ENCODE measurements at regions not wholly inside any gene's neighbourhood (a gene's known extent, or its start where the extent isn't known, plus 50 kb on each side); places are given as distances from the start of the nearest gene placed in this dataset.

DNA sequence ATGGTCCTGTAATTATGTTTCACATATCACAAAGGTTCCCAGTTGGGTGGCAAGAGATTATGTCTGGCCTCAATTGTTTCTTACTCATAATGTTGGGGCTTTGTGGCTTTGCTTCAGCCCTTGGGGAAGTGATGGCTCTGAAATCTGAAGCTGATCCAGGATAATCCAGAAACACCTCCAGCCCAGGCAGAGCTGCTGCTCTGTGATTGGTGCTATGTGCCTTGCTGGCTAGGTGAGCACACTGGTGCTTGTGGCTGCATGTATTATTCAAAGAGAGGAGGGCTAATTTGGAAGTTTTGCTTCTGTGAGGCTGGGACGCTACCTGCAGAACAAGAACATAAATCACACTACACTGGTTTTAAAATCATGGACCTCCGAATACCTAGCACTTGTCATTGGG is 346.6 kb upstream of the MGMT start:
- no peak for TF ChIP-seq EZH2phosphoT487 (IDR thresholded peaks at IDR 0.05; ENCODE audit: borderline replicate concordance, low read length)
- TF ChIP-seq, protein P1, sequence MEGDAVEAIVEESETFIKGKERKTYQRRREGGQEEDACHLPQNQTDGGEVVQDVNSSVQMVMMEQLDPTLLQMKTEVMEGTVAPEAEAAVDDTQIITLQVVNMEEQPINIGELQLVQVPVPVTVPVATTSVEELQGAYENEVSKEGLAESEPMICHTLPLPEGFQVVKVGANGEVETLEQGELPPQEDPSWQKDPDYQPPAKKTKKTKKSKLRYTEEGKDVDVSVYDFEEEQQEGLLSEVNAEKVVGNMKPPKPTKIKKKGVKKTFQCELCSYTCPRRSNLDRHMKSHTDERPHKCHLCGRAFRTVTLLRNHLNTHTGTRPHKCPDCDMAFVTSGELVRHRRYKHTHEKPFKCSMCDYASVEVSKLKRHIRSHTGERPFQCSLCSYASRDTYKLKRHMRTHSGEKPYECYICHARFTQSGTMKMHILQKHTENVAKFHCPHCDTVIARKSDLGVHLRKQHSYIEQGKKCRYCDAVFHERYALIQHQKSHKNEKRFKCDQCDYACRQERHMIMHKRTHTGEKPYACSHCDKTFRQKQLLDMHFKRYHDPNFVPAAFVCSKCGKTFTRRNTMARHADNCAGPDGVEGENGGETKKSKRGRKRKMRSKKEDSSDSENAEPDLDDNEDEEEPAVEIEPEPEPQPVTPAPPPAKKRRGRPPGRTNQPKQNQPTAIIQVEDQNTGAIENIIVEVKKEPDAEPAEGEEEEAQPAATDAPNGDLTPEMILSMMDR (conservative IDR thresholded peaks at IDR 0.05; ENCODE audit: low read depth, low read length) = no peak

All from PC-3 (cell line).